SU-DHL-6 (cell line): ENCODE measurements at regions not wholly inside any gene's neighbourhood (a gene's known extent, or its start where the extent isn't known, plus 50 kb on each side); places are given as distances from the start of the nearest gene placed in this dataset.

ENCODE experiments used
- CTCF ChIP-seq: fragments of 200-600 bp; sonication (generic); IDR thresholded peaks from one replicate; pipeline ENCODE4 v1.5.1; 2017; ENCODE audit warnings: antibody characterized with exemption, mild to moderate bottlenecking, low read length, moderate library complexity; ENCODE audit not compliant: insufficient read depth, poor library complexity, severe bottlenecking
- EZH2phosphoT487 ChIP-seq: fragments of 200-600 bp; sonication (generic), shearing (Covaris generic); conservative IDR thresholded peaks from 2 replicates; pipeline ENCODE4 v1.6.1; 2018; ENCODE audit warnings: mild to moderate bottlenecking, antibody characterized with exemption, low read length, moderate library complexity, mixed read lengths

GRCh38 chr17:83150369-83151055, 71.1 kb downstream of the METRNL start:
- TF ChIP-seq CTCF: no peak
- no peak for TF ChIP-seq EZH2phosphoT487
